HEK293 (cell line): ENCODE measurements at regions not wholly inside any gene's neighbourhood (a gene's known extent, or its start where the extent isn't known, plus 50 kb on each side); places are given as distances from the start of the nearest gene placed in this dataset.
"Not testable (repeated sequence)": the region's sequence is repeated elsewhere in the genome, so short reads cannot be mapped to it uniquely, and the experiment has no call there.

Experiments used
- CTCF ChIA-PET: fragments of 350-600 bp; formaldehyde crosslinking; extraction: SDS; loops from one replicate; lab custom pipeline; 2021; ENCODE audit warnings: antibody characterized with exemption; lab: Yijun Ruan, JAX
- POLR2A ChIA-PET: fragments of 300-600 bp; formaldehyde crosslinking; extraction: SDS; loops from one replicate; lab custom pipeline; 2020; ENCODE audit warnings: antibody characterized with exemption, inconsistent platforms; lab: Yijun Ruan, JAX
- H3K27ac ChIP-seq: fragments of 200-500 bp; sonication (Bioruptor generic); 2 replicates; pipeline ENCODE4 v1.5.1; 2014; ENCODE audit warnings: low read depth, low read length, control low read depth, inconsistent platforms; ENCODE audit errors: extremely low read depth
- H3K36me3 ChIP-seq, 2 experiments: fragments of 200-500 bp in 1 of 2; sonication (Bioruptor generic) in 1 of 2; 1 replicate in 1 of 2; 2 replicates in 1 of 2; pipeline ENCODE4 v1.5.1; 2014 to 2017; ENCODE audit warnings: inconsistent platforms in 2 of 2, low read length in 2 of 2; ENCODE audit not compliant: control insufficient read depth in 2 of 2, insufficient read depth in 1 of 2
- H3K4me1 ChIP-seq: fragments of 200-500 bp; sonication (Bioruptor generic); 2 replicates; pipeline ENCODE4 v1.5.1; 2014; ENCODE audit warnings: mild to moderate bottlenecking, low read length, inconsistent platforms; ENCODE audit not compliant: control insufficient read depth, insufficient read depth
- H3K4me3 ChIP-seq: 2 replicates; pipeline ENCODE4 v1.5.1; 2011; ENCODE audit warnings: low read depth, mild to moderate bottlenecking, control low read depth, low read length, moderate library complexity
- H3K9me3 ChIP-seq: fragments of 200-500 bp; sonication (Bioruptor generic); 2 replicates; pipeline ENCODE4 v1.5.1; 2014; ENCODE audit warnings: low read depth, low read length, inconsistent platforms; ENCODE audit not compliant: control insufficient read depth, insufficient read depth
- AEBP2 ChIP-seq: fragments of 450-650 bp; formaldehyde crosslinking; IDR thresholded peaks from 2 replicates; pipeline ENCODE4 v1.5.1; 2016; ENCODE audit warnings: missing biosample characterization, missing genetic modification characterization, borderline replicate concordance
- FEZF1 ChIP-seq: fragments of 450-650 bp; formaldehyde crosslinking; IDR thresholded peaks from 2 replicates; pipeline ENCODE4 v1.5.1; 2016; ENCODE audit warnings: missing biosample characterization, missing genetic modification characterization
- PRDM1 ChIP-seq: fragments of 450-650 bp; formaldehyde crosslinking; IDR thresholded peaks from 2 replicates; pipeline ENCODE4; 2016; ENCODE audit warnings: missing biosample characterization, missing genetic modification characterization
- SETDB1 ChIP-seq: IDR thresholded peaks from one replicate; pipeline ENCODE4 v1.6.1; 2017; ENCODE audit warnings: mild to moderate bottlenecking, low read length, moderate library complexity, mixed read lengths; ENCODE audit not compliant: insufficient read length
- TCF7L2 ChIP-seq: IDR thresholded peaks from 2 replicates; pipeline ENCODE4 v1.6.1; 2011; ENCODE audit warnings: low read depth, mild to moderate bottlenecking, inconsistent platforms, low read length, moderate library complexity, borderline replicate concordance
- ZBTB21 ChIP-seq: fragments of 450-650 bp; formaldehyde crosslinking; IDR thresholded peaks from 2 replicates; pipeline ENCODE4 v1.5.1; 2017; ENCODE audit warnings: missing biosample characterization, missing genetic modification characterization
- ZNF24 ChIP-seq: fragments of 450-650 bp; formaldehyde crosslinking; IDR thresholded peaks from 2 replicates; pipeline ENCODE4 v1.5.1; 2016; ENCODE audit warnings: missing biosample characterization, missing genetic modification characterization
- ZNF266 ChIP-seq: fragments of 450-650 bp; formaldehyde crosslinking; IDR thresholded peaks from 2 replicates; pipeline ENCODE4 v1.5.1; 2016; ENCODE audit warnings: missing biosample characterization, missing genetic modification characterization, low read depth
- ZNF362 ChIP-seq: fragments of 450-650 bp; formaldehyde crosslinking; IDR thresholded peaks from 2 replicates; pipeline ENCODE4 v1.5.1; 2016; ENCODE audit warnings: missing biosample characterization, missing genetic modification characterization
- ZNF366 ChIP-seq: fragments of 450-650 bp; formaldehyde crosslinking; conservative IDR thresholded peaks from 2 replicates; pipeline ENCODE4 v1.5.1; 2016; ENCODE audit warnings: missing biosample characterization, missing genetic modification characterization
- ZNF404 ChIP-seq: fragments of 450-650 bp; formaldehyde crosslinking; IDR thresholded peaks from 2 replicates; pipeline ENCODE4 v1.5.1; 2017; ENCODE audit warnings: missing biosample characterization, missing genetic modification characterization
- ZNF416 ChIP-seq: fragments of 450-650 bp; formaldehyde crosslinking; IDR thresholded peaks from 2 replicates; pipeline ENCODE4 v1.5.1; 2016; ENCODE audit warnings: missing biosample characterization, missing genetic modification characterization
- ZNF529 ChIP-seq: fragments of 450-650 bp; formaldehyde crosslinking; IDR thresholded peaks from 2 replicates; pipeline ENCODE4 v1.5.1; 2017; ENCODE audit warnings: missing genetic modification characterization, missing biosample characterization; ENCODE audit not compliant: insufficient replicate concordance
- ZNF530 ChIP-seq: fragments of 450-650 bp; formaldehyde crosslinking; IDR thresholded peaks from 2 replicates; pipeline ENCODE4 v1.5.1; 2016; ENCODE audit warnings: low read depth, missing biosample characterization, missing genetic modification characterization
- ZNF558 ChIP-seq: fragments of 450-650 bp; formaldehyde crosslinking; IDR thresholded peaks from 2 replicates; pipeline ENCODE4 v1.5.1; 2016; ENCODE audit warnings: missing biosample characterization, missing genetic modification characterization
- ZNF610 ChIP-seq: fragments of 450-650 bp; formaldehyde crosslinking; IDR thresholded peaks from 2 replicates; pipeline ENCODE4 v1.5.1; 2016; ENCODE audit warnings: missing biosample characterization, missing genetic modification characterization, borderline replicate concordance
- ZNF747 ChIP-seq: fragments of 450-650 bp; formaldehyde crosslinking; IDR thresholded peaks from 2 replicates; pipeline ENCODE4 v1.5.1; 2016; ENCODE audit warnings: missing biosample characterization, missing genetic modification characterization
- ZNF776 ChIP-seq: fragments of 450-650 bp; formaldehyde crosslinking; IDR thresholded peaks from 2 replicates; pipeline ENCODE4 v1.5.0; 2017; ENCODE audit warnings: missing biosample characterization, missing genetic modification characterization, borderline replicate concordance
- ZSCAN18 ChIP-seq: fragments of 450-650 bp; formaldehyde crosslinking; IDR thresholded peaks from 2 replicates; pipeline ENCODE4 v1.5.1; 2016; ENCODE audit warnings: missing biosample characterization, missing genetic modification characterization
- ZSCAN30 ChIP-seq: fragments of 450-650 bp; IDR thresholded peaks from 2 replicates; pipeline ENCODE4 v1.5.1; 2018; ENCODE audit warnings: missing biosample characterization, mild to moderate bottlenecking, missing genetic modification characterization, moderate library complexity
- TF ChIP-seq, protein P1 (sequence below): fragments of 450-650 bp; formaldehyde crosslinking; IDR thresholded peaks from 2 replicates; pipeline ENCODE4 v1.5.1; 2017; ENCODE audit warnings: missing biosample characterization, missing genetic modification characterization
- TF ChIP-seq, protein P2 (sequence below): fragments of 450-650 bp; formaldehyde crosslinking; IDR thresholded peaks from 2 replicates; pipeline ENCODE4 v1.5.1; 2016; ENCODE audit warnings: missing biosample characterization, missing genetic modification characterization
- TF ChIP-seq, protein P3 (sequence below): fragments of 450-650 bp; formaldehyde crosslinking; IDR thresholded peaks from 2 replicates; pipeline ENCODE4 v1.5.1; 2017; ENCODE audit warnings: missing biosample characterization, mild to moderate bottlenecking, missing genetic modification characterization, moderate library complexity

DNA sequence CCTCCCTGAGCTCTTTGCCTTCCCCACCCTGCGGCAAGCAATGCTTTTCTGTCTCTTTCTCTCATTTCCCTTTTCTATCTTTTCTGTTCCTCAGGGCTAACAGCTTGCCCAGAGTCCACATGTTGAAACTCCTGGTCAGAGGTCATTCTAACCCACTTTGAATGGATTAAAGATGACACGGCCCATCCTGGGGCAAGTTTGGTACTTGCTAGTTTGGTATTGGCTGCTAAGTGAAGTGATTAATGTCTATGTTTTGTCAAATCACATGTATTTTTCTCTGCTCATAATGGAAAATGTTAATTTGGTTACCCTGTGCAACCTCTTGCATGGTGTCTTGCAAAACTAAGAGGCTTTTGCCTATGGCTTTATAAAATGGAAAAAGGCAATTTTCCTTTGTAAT is 960.2 kb downstream of the CNTNAP5 start (continued):
- no peak for TF ChIP-seq ZSCAN18 (tag by site-specific recombination)
- TF ChIP-seq, protein P1, sequence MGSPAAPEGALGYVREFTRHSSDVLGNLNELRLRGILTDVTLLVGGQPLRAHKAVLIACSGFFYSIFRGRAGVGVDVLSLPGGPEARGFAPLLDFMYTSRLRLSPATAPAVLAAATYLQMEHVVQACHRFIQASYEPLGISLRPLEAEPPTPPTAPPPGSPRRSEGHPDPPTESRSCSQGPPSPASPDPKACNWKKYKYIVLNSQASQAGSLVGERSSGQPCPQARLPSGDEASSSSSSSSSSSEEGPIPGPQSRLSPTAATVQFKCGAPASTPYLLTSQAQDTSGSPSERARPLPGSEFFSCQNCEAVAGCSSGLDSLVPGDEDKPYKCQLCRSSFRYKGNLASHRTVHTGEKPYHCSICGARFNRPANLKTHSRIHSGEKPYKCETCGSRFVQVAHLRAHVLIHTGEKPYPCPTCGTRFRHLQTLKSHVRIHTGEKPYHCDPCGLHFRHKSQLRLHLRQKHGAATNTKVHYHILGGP (tag by site-specific recombination): no peak
- TF ChIP-seq ZNF266: no peak
- TF ChIP-seq ZNF610 (tag by site-specific recombination): no peak
- TF ChIP-seq, all 188 proteins: peak for 0

GRCh38 chr2:124986136-124986535 is 961.0 kb downstream of the CNTNAP5 start:
- TF ChIP-seq FEZF1 (tag by site-specific recombination) (no peak), ZNF530 (tag by site-specific recombination) (no peak), ZNF24 (tag by site-specific recombination) (no peak), ZNF558 (tag by site-specific recombination) (no peak), TCF7L2 (no peak), AEBP2 (tag by site-specific recombination) (no peak), ZNF416 (tag by site-specific recombination) (no peak), ZBTB21 (no peak), ZNF529 (no peak), ZNF362 (tag by site-specific recombination) (no peak), PRDM1 (tag by site-specific recombination) (no peak), SETDB1 (no peak), ZNF404 (tag by site-specific recombination) (no peak), ZNF776 (tag by site-specific recombination) (no peak), ZNF366 (tag by site-specific recombination) (no peak), ZNF747 (tag by site-specific recombination) (no peak), ZSCAN30 (tag by site-specific recombination) (no peak)
- TF ChIP-seq, protein P2, sequence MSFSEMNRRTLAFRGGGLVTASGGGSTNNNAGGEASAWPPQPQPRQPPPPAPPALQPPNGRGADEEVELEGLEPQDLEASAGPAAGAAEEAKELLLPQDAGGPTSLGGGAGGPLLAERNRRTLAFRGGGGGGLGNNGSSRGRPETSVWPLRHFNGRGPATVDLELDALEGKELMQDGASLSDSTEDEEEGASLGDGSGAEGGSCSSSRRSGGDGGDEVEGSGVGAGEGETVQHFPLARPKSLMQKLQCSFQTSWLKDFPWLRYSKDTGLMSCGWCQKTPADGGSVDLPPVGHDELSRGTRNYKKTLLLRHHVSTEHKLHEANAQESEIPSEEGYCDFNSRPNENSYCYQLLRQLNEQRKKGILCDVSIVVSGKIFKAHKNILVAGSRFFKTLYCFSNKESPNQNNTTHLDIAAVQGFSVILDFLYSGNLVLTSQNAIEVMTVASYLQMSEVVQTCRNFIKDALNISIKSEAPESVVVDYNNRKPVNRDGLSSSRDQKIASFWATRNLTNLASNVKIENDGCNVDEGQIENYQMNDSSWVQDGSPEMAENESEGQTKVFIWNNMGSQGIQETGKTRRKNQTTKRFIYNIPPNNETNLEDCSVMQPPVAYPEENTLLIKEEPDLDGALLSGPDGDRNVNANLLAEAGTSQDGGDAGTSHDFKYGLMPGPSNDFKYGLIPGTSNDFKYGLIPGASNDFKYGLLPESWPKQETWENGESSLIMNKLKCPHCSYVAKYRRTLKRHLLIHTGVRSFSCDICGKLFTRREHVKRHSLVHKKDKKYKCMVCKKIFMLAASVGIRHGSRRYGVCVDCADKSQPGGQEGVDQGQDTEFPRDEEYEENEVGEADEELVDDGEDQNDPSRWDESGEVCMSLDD (tag by site-specific recombination): no peak
- TF ChIP-seq, protein P3, sequence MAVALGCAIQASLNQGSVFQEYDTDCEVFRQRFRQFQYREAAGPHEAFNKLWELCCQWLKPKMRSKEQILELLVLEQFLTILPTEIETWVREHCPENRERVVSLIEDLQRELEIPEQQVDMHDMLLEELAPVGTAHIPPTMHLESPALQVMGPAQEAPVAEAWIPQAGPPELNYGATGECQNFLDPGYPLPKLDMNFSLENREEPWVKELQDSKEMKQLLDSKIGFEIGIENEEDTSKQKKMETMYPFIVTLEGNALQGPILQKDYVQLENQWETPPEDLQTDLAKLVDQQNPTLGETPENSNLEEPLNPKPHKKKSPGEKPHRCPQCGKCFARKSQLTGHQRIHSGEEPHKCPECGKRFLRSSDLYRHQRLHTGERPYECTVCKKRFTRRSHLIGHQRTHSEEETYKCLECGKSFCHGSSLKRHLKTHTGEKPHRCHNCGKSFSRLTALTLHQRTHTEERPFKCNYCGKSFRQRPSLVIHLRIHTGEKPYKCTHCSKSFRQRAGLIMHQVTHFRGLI (tag by site-specific recombination): no peak
- POLR2A ChIA-PET: no interaction called here

DNA sequence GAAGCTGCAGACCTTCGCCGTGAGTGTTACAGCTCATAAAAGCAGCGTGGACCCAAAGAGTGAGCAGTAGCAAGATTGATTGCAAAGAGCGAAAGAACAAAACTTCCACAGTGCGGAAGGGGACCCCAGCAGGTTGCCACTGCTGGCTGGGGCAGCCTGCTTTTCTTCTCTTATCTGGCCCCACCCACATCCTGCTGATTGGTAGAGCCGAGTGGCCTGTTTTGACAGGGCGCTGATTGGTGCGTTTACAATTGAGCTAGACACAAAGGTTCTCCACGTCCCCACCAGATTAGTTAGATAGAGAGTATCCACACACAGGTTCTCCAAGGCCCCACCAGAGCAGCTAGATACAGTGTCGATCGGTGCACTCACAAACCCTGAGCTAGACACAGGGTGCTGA is 961.8 kb downstream of the CNTNAP5 start:
- H3K4me3 ChIP-seq, H3K9me3 ChIP-seq, H3K4me1 ChIP-seq, H3K36me3 ChIP-seq, POLR2A ChIA-PET, H3K27ac ChIP-seq: not testable (repeated sequence)
- CTCF ChIA-PET: interaction anchor here (0.8 kb wide), 1 partner anchor 212 kb away, joined by 3 read pairs; no protein-coding TSS in a partner anchor

More at GRCh38 chr2:124986136-124986535, 961.0 kb downstream of the CNTNAP5 start:
- H3K36me3 ChIP-seq: no peaks in the 10 kb centered on the region
- H3K27ac ChIP-seq: no peak overlapping the region
- H3K4me3 ChIP-seq: no peak overlapping the region
- CTCF ChIA-PET: no interaction called here
- no peaks in the 10 kb centered on the region for H3K4me1 ChIP-seq
- no peaks in the 10 kb centered on the region for H3K9me3 ChIP-seq
